GDM1 (cell line): ENCODE measurements at regions not wholly inside any gene's neighbourhood (a gene's known extent, or its start where the extent isn't known, plus 50 kb on each side); places are given as distances from the start of the nearest gene placed in this dataset.

Experiments used
- DNase-seq: peaks from one replicate; lab custom pipeline; 2025; lab: John Stamatoyannopoulos, UW

- no peak for DNase-seq
Observed at GRCh38 chr13:109883181-109884180, 97.1 kb upstream of the IRS2 start.

GRCh38 chr13:109881961-109882558 is 95.7 kb upstream of the IRS2 start:
- no peak for DNase-seq

GRCh38 chr13:109881347-109881725 is 95.0 kb upstream of the IRS2 start:
- DNase-seq = no peak

GRCh38 chr13:109880371-109881346 is 94.3 kb upstream of the IRS2 start:
- DNase-seq = no peak

GRCh38 chr13:109879338-109879737 is 93.0 kb upstream of the IRS2 start:
- no peak for DNase-seq

- no peak for DNase-seq
Observed at GRCh38 chr13:109877809-109878208, 91.4 kb upstream of the IRS2 start.

- DNase-seq = no peak
Observed at GRCh38 chr13:109875746-109876145, 89.4 kb upstream of the IRS2 start.

GRCh38 chr13:109874484-109875454 is 88.4 kb upstream of the IRS2 start:
- no peak for DNase-seq

- no peak for DNase-seq
Observed at GRCh38 chr13:109873351-109874123, 87.2 kb upstream of the IRS2 start.

GRCh38 chr13:109872864-109873263 is 86.5 kb upstream of the IRS2 start:
- DNase-seq = no peak

GRCh38 chr13:109870696-109871370 is 84.5 kb upstream of the IRS2 start:
- no peak for DNase-seq

GRCh38 chr13:109870274-109870673 is 83.9 kb upstream of the IRS2 start:
- DNase-seq = no peak

GRCh38 chr13:109869312-109870237 is 83.2 kb upstream of the IRS2 start:
- DNase-seq = no peak

- DNase-seq = no peak
Observed at GRCh38 chr13:109868578-109869311, 82.4 kb upstream of the IRS2 start.

GRCh38 chr13:109867766-109868165 is 81.4 kb upstream of the IRS2 start:
- no peak for DNase-seq

GRCh38 chr13:109862627-109863026 is 76.2 kb upstream of the IRS2 start:
- DNase-seq = no peak

- no peak for DNase-seq
Observed at GRCh38 chr13:109859898-109860297, 73.5 kb upstream of the IRS2 start.
